GM18951 (cell line): ENCODE measurements at regions not wholly inside any gene's neighbourhood (a gene's known extent, or its start where the extent isn't known, plus 50 kb on each side); places are given as distances from the start of the nearest gene placed in this dataset.
"Not testable (repeated sequence)": the region's sequence is repeated elsewhere in the genome, so short reads cannot be mapped to it uniquely, and the experiment has no call there.

ENCODE experiments used
- POLR2A ChIP-seq: IDR thresholded peaks from 4 replicates; pipeline ENCODE4 v1.6.1; 2011; ENCODE audit warnings: mild to moderate bottlenecking; ENCODE audit not compliant: insufficient read length, insufficient read depth; ENCODE audit errors: extremely low read depth
- in situ Hi-C: fragments of 300-500 bp; cut with MboI; formaldehyde crosslinking; loops from one replicate; pipeline ENCODE4 v1.12.0; 2022; ENCODE audit warnings: low sequenced_read_pairs, mixed read lengths, inconsistent platforms; ENCODE audit not compliant: unreplicated experiment

GRCh38 chr15:77915261-77915960 lies 162.1 kb downstream of the TBC1D2B start:
- in situ Hi-C loops, result no loop called here
- TF ChIP-seq POLR2A, result no peak

GRCh38 chr15:77914531-77914930 lies 163.0 kb downstream of the TBC1D2B start:
- in situ Hi-C loops, result not testable (repeated sequence)

GRCh38 chr15:77910030-77910911 lies 167.2 kb downstream of the TBC1D2B start:
- in situ Hi-C loops, result not testable (repeated sequence)

GRCh38 chr15:77909182-77909940 lies 168.2 kb downstream of the TBC1D2B start:
- no peak for TF ChIP-seq POLR2A
- in situ Hi-C loops, result no loop called here

GRCh38 chr15:77908752-77909111 lies 168.8 kb downstream of the TBC1D2B start:
- in situ Hi-C loops, result not testable (repeated sequence)

- in situ Hi-C loops, result no loop called here
- TF ChIP-seq POLR2A, result no peak
Observed at GRCh38 chr15:77907824-77908751, 169.4 kb downstream of the TBC1D2B start.

GRCh38 chr15:77906062-77906990 lies 171.2 kb downstream of the TBC1D2B start:
- in situ Hi-C loops, result not testable (repeated sequence)

- in situ Hi-C loops, result no loop called here
Observed at GRCh38 chr15:77905301-77905920, 172.1 kb downstream of the TBC1D2B start.

GRCh38 chr15:77904901-77905300 lies 172.6 kb downstream of the TBC1D2B start:
- no peak for TF ChIP-seq POLR2A

More at GRCh38 chr15:77905301-77905920, 172.1 kb downstream of the TBC1D2B start:
- TF ChIP-seq POLR2A, result no peak

GRCh38 chr15:77904436-77904821 lies 173.1 kb downstream of the TBC1D2B start:
- in situ Hi-C loops, result no loop called here
- TF ChIP-seq POLR2A, result no peak

More at GRCh38 chr15:77904901-77905300, 172.6 kb downstream of the TBC1D2B start:
- in situ Hi-C loops, result no loop called here

GRCh38 chr15:77903761-77904435 lies 173.6 kb downstream of the TBC1D2B start:
- in situ Hi-C loops, result not testable (repeated sequence)

GRCh38 chr15:77902921-77903760 lies 174.4 kb downstream of the TBC1D2B start:
- in situ Hi-C loops, result not testable (repeated sequence)
